RKO (cell line): ENCODE measurements at regions not wholly inside any gene's neighbourhood (a gene's known extent, or its start where the extent isn't known, plus 50 kb on each side); places are given as distances from the start of the nearest gene placed in this dataset.

Experiments used
- DNase-seq: peaks from one replicate; pipeline ENCODE4 v3.0.0-alpha.2; 2016; ENCODE audit warnings: low spot score

DNA sequence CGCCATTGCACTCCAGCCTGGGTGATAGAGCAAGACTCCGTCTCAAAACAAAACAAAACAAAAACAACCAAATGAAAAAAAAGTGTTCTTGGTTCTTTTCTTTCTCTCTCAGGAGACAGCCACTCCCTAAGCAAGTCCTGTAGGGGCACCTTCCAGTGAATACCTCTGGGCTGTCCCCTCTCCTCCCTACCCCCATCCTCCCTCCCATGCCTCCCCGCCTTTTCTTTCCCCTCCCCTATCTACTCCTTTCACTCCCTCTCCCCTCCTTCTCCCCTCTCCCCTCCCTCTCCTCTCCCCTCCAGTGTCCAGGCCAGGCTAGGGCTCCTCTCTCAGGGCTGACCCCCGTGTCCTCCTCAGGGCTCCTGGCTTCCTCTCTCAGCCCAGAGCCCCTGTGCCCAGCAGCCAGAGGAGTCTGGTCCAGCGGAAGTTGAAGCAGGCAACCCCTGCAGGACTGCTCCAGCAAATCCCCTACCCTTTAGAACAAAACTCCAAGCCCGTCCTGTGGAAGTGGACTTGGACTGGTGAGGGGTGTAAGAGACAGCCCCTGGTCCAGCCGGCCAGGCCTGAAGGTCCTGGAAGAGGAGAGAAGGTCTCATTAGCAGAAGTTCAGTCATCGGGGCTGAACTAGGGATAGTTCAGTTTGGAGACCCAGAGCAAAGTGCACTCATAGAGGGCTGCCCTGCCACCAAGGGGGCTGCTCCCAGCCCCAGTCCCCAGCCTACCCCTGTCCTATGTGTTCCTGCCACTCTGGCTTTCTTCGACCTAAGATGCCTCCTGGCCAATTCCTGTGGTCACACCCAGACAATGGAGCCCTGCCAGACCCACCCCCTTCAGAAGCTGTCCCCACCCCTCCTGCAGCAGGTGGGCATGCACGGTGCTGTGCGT, 79.8 kb upstream of the IQSEC1 start:
- DNase-seq = no peak

DNA sequence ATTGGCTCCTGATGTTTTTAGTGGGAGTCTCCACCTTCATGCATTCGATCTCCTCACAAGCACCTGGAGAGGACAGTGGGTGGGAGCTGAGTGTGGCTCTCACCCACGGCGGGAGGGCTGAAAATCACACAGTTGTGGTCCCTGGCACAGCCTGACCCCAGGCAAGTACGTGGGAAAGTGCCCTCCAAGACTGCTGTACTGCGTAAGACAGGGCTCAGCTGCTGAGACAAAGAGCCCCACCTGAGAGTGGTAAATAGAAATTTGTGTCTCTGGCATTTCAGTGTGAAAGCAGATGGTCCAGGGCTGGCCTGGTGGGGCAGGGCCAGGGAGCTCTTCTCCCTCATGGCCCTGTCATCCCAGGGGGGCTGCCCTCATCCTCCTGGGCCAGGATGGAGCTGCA, 77.4 kb upstream of the IQSEC1 start:
- no peak for DNase-seq

DNA sequence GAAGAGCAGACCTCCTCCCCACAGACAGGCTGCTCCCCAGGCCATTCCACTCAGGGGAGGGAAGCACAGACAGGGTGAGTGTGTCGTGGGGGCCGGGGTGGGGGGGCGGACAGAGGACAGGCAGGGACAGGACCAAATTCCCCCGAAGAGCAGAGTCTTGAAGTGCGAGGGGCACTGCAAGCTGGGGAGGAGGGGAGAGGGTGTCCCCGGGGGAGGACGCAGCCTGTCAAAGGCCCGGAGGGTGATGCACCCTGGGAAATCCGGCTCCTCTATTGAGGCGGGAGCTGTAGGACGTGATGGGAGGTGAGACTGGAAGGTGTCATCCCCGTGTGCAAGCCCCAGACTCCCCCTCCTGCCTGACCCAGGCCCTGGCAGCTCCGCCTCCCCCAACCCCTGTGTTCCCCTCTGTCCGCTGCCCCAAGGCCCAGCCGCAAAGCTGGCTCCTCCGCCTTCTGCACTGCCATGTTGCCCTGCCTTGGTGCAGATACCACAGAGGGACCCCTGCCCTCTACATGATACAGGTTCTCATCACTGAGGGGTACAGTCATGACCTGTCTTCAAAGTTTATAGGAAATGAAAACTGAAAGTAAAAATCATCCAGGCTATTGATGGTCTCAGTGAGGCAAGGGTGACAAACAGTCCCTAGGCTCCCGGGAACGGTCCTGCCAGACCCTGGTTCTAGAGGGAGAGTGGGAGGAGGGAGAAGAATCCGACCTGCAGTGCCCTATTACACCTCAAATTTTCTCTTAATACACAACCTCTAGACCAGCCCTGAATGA, 76.3 kb upstream of the IQSEC1 start:
- no peak for DNase-seq

DNA sequence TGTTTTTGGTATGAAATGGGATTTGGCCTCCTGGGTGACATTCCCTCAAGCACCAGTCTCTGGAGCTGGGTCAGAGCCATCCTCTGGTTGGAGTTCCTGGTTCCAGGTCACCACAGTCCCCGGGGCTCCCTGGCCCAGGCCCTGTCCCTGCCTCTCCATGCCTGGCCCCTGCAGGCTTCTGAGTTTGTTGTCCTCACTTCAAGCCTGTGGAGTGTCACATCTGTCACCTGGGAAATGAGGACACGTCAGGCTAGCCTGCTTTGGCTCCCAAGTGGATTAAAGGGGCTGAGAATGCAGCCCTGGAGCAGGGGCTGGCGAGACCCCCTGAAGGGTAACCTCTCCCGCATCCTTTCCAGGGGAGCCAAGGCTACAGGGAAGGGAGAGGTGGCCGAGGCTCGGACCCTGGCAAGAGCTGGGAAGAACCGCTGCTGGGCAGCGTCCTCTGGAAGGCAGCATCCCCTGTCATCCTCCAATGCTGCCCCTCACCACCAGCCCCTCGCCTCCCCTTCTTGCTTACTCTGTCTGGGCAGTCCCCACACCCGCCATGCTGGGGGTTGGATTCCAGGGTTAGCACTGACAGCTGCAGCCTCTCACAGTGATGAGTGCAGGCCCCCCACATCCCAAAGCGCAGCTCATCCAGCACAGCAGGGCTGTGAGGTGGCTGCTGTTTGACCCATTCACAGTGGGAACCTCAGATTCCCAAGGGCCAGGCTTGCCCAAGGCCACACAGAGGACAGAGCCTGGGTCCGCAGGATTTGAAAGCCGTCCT, 75.5 kb upstream of the IQSEC1 start:
- no peak for DNase-seq

DNA sequence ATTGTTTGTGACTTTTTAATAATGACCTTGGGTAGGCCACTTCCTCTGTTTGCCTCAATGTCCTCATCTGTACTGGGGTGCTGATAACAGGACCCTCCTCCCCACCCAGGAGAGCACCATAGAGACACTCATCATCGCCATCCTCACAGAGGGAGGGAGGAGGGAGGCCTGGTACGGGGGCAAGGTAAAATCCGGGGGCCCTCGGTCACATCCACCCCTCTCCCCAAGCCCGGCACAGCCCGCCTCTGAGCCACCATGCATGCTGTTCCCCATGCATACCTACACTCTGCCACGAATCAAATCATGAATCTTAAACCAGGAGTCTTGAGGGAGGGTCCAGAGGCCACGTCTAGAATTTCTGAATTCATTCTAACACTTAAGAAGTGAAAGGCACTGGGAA, 74.9 kb upstream of the IQSEC1 start:
- DNase-seq = no peak

DNA sequence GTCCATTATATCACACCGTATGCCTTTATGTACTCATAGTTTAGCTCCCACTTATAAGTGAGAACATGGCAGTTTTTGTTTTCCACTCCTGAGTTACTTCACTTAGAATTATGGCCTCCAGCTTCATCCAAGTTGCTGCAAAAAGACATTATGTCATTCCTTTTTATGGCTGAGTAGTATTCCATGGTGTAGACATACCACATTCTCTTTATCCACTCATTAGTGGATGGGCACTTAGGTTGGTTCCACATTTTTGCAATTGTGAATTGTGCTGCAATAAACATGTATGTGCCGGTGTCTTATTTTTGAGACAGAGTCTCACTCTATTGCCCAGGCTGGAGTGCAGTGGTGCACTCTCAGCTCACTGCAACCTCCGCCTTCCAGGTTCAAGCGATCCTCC, 74.1 kb upstream of the IQSEC1 start:
- no peak for DNase-seq

DNA sequence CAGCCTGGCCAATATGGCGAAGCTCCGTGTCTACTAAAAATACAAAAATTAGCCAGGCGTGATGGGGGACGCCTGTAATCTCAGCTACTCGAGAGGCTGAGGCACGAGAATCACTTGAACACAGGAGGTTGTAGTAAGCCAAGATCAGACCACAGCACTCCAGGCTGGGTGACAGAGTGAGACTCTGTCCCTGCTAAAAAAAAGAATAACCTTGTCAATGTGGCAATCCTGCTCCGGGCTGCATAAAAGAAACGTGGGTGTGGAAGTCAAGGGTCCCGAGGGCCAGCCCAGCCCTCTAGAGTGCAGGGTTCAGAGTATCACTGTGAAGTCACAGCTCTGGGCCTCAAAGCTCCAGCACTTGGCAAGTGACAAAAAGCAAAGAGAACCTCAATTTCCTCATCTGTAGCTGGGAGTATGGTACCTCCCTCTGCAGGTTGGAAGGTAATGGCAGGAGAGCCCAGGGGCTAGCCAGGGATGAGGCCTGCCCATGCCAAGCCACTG, 73.5 kb upstream of the IQSEC1 start:
- no peak for DNase-seq

DNA sequence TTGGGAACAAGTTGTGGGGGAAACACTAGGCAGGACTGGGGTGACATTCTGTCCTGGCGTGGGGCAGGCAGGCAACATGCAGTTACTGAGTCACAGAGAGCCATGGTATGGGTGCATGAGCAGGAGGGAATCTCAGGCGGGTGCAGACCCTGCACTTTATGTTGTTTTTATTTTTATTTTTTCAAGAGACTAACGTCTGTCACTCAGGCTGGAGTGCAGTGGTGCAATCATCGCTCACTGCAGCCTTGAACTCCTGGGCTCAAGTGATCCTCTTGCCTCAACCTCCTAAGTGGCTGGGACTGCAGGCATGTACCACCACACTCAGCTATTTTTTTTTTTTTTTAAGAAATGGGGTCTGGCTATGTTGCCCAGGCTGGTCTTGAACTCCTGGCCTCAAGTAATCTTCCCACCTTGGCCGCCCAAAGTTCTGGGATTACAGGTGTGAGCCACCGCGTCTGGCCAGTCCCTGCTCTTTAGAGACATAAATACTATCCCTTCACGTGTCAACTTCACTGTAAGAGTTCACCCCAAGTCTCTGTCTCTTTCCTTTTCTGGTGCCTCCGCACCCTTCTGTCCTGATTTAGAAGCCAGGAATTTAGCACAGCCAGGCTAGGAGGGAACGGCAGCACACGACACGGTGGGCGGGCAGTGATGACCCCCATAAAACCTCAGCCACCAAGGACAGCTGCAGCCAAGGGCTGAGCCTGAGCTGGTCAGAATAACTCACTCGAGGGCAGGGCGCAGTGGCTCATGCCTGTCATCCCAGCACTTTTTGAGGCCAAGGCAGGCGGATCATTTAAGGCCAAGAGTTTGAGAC, 72.8 kb upstream of the IQSEC1 start:
- no peak for DNase-seq

DNA sequence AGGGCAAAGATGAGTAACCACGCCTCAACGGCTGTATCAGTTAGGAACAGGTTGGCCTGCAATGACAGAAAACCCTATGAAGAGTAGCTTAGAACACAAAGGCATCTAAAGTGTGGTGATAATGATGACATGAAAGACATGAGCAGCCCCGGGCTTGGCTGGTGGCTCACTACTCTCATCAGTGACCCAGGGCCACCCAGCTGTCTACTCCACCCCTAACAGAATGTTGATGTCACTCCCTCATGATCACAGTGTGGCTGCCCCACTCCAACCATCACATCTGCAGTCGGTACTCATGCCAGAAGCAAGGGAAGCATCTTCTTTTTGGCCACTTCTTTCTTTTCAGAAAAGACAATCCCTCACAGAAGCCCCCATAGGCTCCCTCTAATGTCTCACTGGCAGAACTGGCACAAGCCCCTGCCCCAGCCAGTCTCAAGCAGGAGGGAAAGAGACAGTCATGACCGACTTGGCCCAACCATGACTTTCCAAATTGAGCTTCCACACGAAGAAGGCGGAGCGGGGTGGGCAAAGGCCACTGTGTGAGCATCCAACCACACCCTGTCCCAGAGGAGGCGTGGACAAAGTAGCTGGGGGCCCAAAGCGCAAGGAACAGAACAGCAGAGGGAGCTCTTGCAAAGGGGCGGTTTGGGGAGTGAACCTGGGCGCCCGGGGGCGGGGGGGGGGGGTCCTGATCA, 72.0 kb upstream of the IQSEC1 start:
- no peak for DNase-seq

DNA sequence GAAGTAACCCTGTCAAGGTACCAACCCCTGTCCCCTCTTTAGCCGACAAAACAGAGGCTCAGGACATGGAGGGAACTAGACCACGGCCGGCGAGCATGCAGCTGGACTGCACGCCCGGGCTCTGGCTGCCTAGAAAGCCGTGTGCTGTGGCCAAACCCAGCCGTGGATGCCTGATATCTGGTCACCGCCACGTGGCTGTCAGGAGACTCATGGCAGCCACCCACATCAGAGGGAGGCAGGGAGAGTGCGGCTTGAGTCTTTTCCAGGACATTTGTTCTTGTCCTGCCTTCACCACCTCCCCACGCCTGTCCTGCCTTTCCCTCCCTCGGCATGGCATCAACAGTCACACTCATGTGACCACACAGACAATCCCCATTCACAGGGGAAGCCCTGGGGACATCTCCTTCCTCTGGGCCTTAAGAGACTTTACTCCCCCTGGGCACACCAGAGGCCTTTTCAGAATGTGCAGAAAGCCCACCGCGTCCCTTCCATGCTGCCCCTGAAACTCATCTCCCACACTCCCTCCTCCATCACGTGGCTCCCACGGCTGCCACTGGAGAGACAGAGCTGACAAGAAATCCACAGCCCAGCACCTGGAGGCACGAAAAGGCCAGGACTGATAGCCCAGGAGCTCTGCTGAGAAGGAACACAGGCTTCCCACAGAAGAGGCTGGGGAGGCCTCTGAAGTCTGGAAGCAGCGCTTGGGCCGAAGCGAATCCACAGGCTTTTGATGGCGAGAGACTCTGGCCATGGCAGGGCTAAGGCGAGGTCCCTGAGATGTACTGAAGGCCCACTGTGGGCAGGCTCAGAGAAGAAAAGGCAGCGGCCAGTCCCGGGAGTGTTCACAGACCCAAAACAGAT, 71.2 kb upstream of the IQSEC1 start:
- DNase-seq = no peak

DNA sequence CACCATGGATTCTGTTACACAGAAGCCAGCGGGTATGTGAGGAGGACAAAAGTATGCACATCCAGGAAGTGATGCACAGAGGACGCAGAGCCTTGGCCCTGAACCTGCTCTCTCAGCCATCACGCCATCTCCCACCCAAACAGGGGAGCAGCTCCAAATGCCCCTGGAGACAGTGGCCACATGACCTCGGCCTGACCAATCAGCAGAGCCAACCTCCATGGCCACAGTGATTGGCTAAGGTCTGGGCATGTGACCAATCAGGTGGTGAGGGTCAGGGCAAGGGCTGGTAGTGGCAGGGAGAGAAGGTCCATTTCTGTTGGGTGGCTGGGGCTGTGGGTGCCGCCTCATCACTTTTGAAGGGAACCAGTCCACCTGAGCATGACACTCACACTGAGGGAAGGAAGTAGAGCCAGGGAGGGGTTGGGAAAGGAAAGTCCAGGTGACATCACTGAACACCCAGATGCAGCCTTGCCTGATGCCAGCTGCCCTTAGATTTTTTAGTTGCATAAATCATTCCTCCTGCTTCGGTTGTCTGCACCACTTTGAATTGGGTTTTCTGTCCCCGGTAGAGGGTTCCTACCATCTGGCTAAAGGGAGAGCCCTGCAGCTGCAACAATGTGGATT, 70.3 kb upstream of the IQSEC1 start:
- DNase-seq = no peak

DNA sequence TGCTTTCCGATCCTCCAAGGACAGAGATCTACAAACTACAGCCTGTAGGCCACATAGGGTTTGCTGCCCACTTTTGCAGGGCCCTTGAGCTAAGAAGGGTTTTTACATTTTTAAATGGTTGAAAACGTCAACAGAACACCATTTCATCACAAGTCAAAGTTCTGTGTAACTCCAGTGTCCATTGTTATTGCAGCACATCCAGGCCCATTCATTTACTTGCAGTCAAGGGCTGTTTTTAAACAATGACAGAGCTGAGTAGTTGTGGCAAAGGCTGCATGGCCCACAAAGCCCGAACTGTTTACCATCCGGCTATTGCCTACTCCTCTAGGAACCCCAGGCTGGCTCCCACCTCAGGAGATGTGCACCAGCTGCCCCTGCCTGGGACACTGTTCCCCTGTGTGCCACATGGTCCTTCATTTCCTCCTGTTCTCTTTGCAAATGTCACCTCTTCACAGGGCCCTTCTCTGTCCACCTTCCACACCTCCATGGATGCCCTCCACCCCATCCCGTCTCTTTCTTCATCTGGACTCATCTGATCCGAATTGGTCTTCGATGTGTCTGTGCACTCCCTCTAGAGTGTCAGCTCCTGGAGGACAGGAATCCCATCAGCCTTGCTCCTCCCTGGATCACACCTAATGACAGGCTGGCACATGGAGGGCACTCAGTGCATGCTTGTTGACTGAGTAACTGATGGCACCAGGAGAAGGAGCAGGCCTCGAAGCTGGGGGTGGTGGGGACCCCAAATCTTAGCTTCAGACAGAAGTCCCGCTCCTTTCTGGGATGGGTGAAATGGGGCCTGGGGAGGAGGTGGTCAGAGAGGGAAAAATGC, 69.5 kb upstream of the IQSEC1 start:
- no peak for DNase-seq

DNA sequence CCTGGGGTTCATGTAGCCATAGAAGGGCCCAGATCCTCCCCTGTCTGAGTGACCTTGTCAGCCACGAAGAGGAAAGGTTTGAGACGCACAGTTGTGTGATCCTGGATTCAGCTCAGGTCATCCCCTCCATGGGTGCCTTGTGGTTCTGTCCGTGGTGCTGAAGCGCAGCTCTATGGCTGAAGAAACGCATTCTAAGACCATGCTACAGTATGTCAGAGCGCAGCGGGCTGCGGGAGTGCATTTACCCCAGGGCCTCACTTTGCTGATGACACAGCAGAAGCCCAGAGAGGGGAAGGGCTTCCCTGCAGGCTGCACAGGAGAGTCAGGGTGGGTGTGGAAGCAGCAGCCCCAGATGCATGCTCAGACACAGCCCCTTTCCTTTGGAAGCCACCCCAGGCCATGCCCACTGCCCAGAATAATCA, 68.8 kb upstream of the IQSEC1 start:
- DNase-seq = peak; percentile 50

DNA sequence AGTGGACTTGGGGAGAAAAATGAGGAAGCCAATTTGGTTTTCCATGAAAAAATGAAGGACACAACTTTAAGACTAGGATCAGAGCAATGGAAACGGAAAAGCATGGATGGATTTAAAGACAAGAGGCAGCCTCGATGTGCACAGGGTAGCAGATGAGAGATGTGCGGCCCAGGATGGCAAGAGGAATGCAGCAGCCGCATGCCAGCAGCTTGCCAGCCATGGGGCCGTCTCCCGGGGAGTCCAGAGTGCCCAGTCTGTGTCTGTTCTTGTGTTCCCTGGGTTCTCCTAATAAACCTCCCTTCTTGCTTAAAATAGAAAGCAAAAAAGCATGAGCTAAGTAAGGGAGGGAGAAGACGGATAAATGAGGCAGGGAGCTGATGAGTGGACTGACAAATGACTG, 68.0 kb upstream of the IQSEC1 start:
- DNase-seq = no peak

DNA sequence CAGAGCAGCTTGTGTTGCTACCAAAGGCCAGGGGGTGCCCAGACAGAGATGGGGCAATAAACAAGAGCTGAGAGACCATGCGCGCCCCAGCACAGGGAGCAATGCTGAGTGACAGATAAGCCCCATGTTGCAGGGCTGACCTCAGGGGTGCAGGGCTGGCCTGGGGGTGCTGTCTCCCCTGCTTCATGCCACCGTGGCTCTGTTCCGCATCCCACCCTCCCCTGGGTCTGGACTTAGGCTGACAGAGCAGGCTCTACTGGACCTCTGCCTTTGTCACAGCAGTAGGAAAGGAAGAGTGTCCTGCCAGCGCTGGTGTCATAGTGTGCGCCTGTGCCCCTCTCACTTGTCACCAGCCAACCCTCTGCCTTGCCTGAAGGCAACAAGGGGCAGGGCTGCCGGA, 67.4 kb upstream of the IQSEC1 start:
- no peak for DNase-seq

DNA sequence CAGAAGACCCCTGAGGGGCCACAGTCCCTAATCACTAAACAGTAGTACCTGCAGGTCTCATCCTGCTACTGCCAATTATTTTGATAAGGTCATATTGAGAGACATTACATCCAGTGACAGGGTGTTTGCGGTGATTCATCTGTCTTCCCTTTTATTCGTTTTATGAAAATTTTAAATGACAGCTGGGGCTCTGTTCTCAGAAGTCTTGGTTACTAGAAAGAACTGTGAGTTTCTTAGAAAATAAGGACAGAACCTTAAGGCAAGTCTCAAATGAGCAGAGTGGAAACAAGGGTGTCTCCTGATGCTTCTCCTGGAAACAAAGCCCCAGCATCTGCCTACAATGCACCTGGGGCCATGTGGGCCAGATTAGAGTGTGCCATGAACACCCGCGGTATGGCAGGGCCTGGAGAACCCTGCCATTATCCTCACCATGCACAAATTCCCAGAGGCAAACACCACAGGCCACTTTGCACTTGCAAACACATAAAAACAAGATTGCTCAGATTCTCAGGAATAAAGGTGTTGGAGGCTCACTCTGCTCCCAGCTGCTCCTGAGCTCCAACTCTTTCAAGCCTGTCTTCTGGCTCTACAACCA, 66.3 kb upstream of the IQSEC1 start:
- no peak for DNase-seq

DNA sequence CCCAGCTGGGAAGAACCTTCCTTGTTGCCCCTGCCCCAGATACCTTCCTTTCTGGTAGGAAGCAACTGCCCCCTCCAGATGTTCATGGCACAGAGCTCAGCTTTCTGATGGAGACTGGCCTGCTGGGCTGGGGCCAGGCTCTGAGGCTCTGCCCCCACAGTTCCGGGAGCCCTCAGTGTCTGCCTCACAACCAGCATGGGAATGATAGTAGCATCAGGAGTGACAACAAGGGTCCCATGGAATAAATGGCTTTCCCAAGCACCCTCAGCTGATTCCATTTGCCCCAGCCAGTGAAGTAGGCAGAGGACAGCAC, 65.6 kb upstream of the IQSEC1 start:
- no peak for DNase-seq
